GM12878 (cell line): ENCODE measurements at regions not wholly inside any gene's neighbourhood (a gene's known extent, or its start where the extent isn't known, plus 50 kb on each side); places are given as distances from the start of the nearest gene placed in this dataset.

Experiments
- EED ChIP-seq: sonication (generic); IDR thresholded peaks from 2 replicates; pipeline ENCODE4 v1.6.1; 2016; ENCODE audit warnings: antibody characterized with exemption, low read depth
- GATAD2B ChIP-seq: fragments of 450-650 bp; conservative IDR thresholded peaks from 2 replicates; pipeline ENCODE4 v1.6.1; 2017; ENCODE audit warnings: low read depth, mild to moderate bottlenecking, moderate library complexity
- MEF2B ChIP-seq: fragments of 450-650 bp; IDR thresholded peaks from 2 replicates; pipeline ENCODE4 v1.6.1; 2018; ENCODE audit warnings: mild to moderate bottlenecking, moderate library complexity; ENCODE audit not compliant: partially characterized antibody, poor library complexity, severe bottlenecking
- SMC3 ChIP-seq: IDR thresholded peaks from 2 replicates; pipeline ENCODE4 v1.6.1; 2011; ENCODE audit warnings: low read length, improper control_type of control experiment, borderline replicate concordance
- SUZ12 ChIP-seq: fragments of 200-600 bp; sonication (generic); IDR thresholded peaks from one replicate; pipeline ENCODE4 v1.6.1; 2018; ENCODE audit warnings: antibody characterized with exemption, mild to moderate bottlenecking; ENCODE audit not compliant: unreplicated experiment
- TF ChIP-seq, protein P1 (sequence below): IDR thresholded peaks from 2 replicates; pipeline ENCODE4 v1.6.1; 2011; ENCODE audit warnings: borderline replicate concordance, low read depth, mild to moderate bottlenecking, moderate library complexity, low read length; ENCODE audit not compliant: insufficient read depth, poor library complexity, severe bottlenecking
- TF ChIP-seq, protein P2 (sequence below), 3 experiments: IDR thresholded peaks in 2 of 3; conservative IDR thresholded peaks in 1 of 3; 2 replicates each; pipeline ENCODE4 v1.5.1; 2011; ENCODE audit warnings: low read depth in 3 of 3, low read length in 3 of 3, mild to moderate bottlenecking in 3 of 3, control low read depth in 2 of 3, moderate library complexity in 2 of 3, inconsistent platforms in 1 of 3, mixed read lengths in 1 of 3; ENCODE audit not compliant: control insufficient read depth in 2 of 3, insufficient read depth in 1 of 3; ENCODE audit errors: extremely low read depth in 1 of 3

DNA sequence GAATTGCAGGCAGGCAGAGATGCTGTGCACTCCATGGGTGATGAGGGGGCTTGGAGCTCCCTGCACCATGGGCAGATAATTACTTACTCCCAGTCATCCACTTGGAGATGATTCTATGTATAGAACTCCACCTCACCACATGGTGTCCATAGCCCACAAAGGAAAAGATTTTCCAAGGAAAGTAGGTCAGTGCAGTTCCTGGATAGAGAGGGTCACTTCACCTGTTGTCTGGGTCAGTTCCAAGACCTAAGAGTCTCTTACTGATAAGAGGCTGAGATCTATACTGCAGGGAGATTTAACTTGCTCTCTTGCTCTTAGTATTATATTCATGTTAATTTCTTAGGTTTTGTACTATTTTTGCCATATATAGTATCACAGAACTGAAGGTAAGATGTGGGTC is 113.9 kb upstream of the BRINP1 start:
- TF ChIP-seq, protein P1, sequence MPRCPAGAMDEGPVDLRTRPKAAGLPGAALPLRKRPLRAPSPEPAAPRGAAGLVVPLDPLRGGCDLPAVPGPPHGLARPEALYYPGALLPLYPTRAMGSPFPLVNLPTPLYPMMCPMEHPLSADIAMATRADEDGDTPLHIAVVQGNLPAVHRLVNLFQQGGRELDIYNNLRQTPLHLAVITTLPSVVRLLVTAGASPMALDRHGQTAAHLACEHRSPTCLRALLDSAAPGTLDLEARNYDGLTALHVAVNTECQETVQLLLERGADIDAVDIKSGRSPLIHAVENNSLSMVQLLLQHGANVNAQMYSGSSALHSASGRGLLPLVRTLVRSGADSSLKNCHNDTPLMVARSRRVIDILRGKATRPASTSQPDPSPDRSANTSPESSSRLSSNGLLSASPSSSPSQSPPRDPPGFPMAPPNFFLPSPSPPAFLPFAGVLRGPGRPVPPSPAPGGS: no peak
- TF ChIP-seq, protein P2, sequence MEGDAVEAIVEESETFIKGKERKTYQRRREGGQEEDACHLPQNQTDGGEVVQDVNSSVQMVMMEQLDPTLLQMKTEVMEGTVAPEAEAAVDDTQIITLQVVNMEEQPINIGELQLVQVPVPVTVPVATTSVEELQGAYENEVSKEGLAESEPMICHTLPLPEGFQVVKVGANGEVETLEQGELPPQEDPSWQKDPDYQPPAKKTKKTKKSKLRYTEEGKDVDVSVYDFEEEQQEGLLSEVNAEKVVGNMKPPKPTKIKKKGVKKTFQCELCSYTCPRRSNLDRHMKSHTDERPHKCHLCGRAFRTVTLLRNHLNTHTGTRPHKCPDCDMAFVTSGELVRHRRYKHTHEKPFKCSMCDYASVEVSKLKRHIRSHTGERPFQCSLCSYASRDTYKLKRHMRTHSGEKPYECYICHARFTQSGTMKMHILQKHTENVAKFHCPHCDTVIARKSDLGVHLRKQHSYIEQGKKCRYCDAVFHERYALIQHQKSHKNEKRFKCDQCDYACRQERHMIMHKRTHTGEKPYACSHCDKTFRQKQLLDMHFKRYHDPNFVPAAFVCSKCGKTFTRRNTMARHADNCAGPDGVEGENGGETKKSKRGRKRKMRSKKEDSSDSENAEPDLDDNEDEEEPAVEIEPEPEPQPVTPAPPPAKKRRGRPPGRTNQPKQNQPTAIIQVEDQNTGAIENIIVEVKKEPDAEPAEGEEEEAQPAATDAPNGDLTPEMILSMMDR (IDR thresholded peaks at IDR 0.05 in 2 of 3, conservative IDR thresholded peaks at IDR 0.05 in 1 of 3; ENCODE audit: control insufficient read depth in 2 of 3, extremely low read depth in 1 of 3, insufficient read depth in 1 of 3, low read depth in 3 of 3, low read length in 3 of 3): no peak
- TF ChIP-seq SMC3 (no peak), EED (no peak), MEF2B (no peak), SUZ12 (no peak), GATAD2B (no peak)
